ENCODE measurements at regions not wholly inside any gene's neighbourhood (a gene's known extent, or its start where the extent isn't known, plus 50 kb on each side); places are given as distances from the start of the nearest gene placed in this dataset.

- Histone ChIP-seq H3K9me3 (ENCODE audit: control insufficient read depth, low read depth, low read length) (no peaks in the 10 kb centered on the region), H3K79me1 (ENCODE audit: insufficient read depth, low read depth, low read length, poor library complexity, severe bottlenecking) (no peaks in the 10 kb centered on the region), H2BK20ac (ENCODE audit: low read depth, low read length, poor library complexity, severe bottlenecking) (no peak overlapping the region), H2BK120ac (ENCODE audit: low read depth, low read length, poor library complexity, severe bottlenecking) (no peak overlapping the region), H4K20me1 (ENCODE audit: control insufficient read depth, insufficient read depth, insufficient read length) (no peaks in the 10 kb centered on the region), H2BK5ac (ENCODE audit: insufficient read length, low read length) (no peak overlapping the region), H2AK5ac (ENCODE audit: insufficient read length, low read length) (no peak overlapping the region), H3K9ac (ENCODE audit: extremely low read depth, insufficient read length, low read length) (no peak overlapping the region), H4K8ac (replicated peaks; ENCODE audit: insufficient read length, low read depth, low read length) (no peak overlapping the region), H3K56ac (ENCODE audit: insufficient read length, low read depth, low read length) (no peak overlapping the region), H3K27ac (ENCODE audit: insufficient read length, low read depth, low read length) (no peak overlapping the region), H3K4me2 (ENCODE audit: insufficient read depth, insufficient read length, low read length) (no peak overlapping the region), H3K23ac (ENCODE audit: insufficient read length, low read depth, low read length) (no peak overlapping the region), H3K4ac (ENCODE audit: low read depth, low read length) (no peak overlapping the region), H3K14ac (ENCODE audit: insufficient read depth, low read length) (no peak overlapping the region), H3K27me3 (ENCODE audit: insufficient read depth, low read length) (no peaks in the 10 kb centered on the region), H3K23me2 (ENCODE audit: insufficient read length, low read depth, low read length, poor library complexity, severe bottlenecking) (no peaks in the 10 kb centered on the region), H2AFZ (ENCODE audit: low read length) (no peak overlapping the region), H2BK12ac (ENCODE audit: insufficient read length, low read depth, low read length) (no peak overlapping the region), H3K4me1 (ENCODE audit: insufficient read depth, low read length) (no peaks in the 10 kb centered on the region), H4K91ac (ENCODE audit: insufficient read length, low read depth, low read length) (no peak overlapping the region), H3K18ac (ENCODE audit: insufficient read length, low read depth, low read length) (no peak overlapping the region), H3T11ph (ENCODE audit: low read length) (no peak overlapping the region), H3K79me2 (ENCODE audit: insufficient read depth, low read length) (no peaks in the 10 kb centered on the region), H2BK15ac (ENCODE audit: low read depth, low read length) (no peak overlapping the region), H4K5ac (ENCODE audit: insufficient read length, low read depth, low read length) (no peak overlapping the region)
- no peak for TF ChIP-seq CTCF (conservative IDR thresholded peaks at IDR 0.05)
- DNase-seq, result no peak
- Mint-ChIP-seq H3K36me3 (ENCODE audit: insufficient read depth in 1 of 3, low read depth in 3 of 3) (no peaks in the 10 kb centered on the region), H3K27me3 (ENCODE audit: low read depth) (no peaks in the 10 kb centered on the region), H3K4me1 (peaks cover 2 to 4% of the 10 kb centered on the region in 2 experiments; a peak in 2 of 4 replicates), H3K9me3 (peaks cover 0 to 2% of the 10 kb centered on the region in 2 experiments; a peak in 1 of 5 replicates), H3K4me3 (no peak overlapping the region), H3K27ac (no peak overlapping the region)
- WGBS (ENCODE audit: extremely low coverage, insufficient read length, low lambda C conversion rate), result no CpG with 5 or more reads among the region's 13 CpGs
Observed at GRCh38 chr16:63703612-63704011, 1418.3 kb downstream of the CDH11 start.

Measured in H9 (cell line).